ENCODE measurements at regions not wholly inside any gene's neighbourhood (a gene's known extent, or its start where the extent isn't known, plus 50 kb on each side); places are given as distances from the start of the nearest gene placed in this dataset.
"Not testable (repeated sequence)": the region's sequence is repeated elsewhere in the genome, so short reads cannot be mapped to it uniquely, and the experiment has no call there.

- Histone ChIP-seq H3K27me3 (ENCODE audit: control insufficient read depth in 1 of 2, insufficient read depth in 2 of 2, low read length in 2 of 2) (peaks cover 0 to 10% of the 10 kb centered on the region in 2 donors), H3K4me1 (ENCODE audit: insufficient read depth, low read length) (no peaks in the 10 kb centered on the region), H3K4me3 (ENCODE audit: low read depth in 1 of 2, low read length in 2 of 2) (no peak overlapping the region), H3K36me3 (ENCODE audit: insufficient read depth, low read length) (no peaks in the 10 kb centered on the region), H3K27ac (ENCODE audit: low read depth, low read length) (no peak overlapping the region), H3K9me3 (ENCODE audit: low read length) (no peaks in the 10 kb centered on the region), H3K9ac (ENCODE audit: low read length) (no peak overlapping the region)
These were observed 356.0 kb downstream of the ADGRD1 start for GRCh38 chr12:131309700-131310099.

GRCh38 chr12:131310227-131310969 is 356.7 kb downstream of the ADGRD1 start:
- H3K36me3 ChIP-seq (ENCODE audit: insufficient read depth, low read length); H3K4me1 ChIP-seq (ENCODE audit: insufficient read depth, low read length); H3K9ac ChIP-seq (ENCODE audit: low read length); H3K27me3 ChIP-seq (ENCODE audit: control insufficient read depth in 1 of 2, insufficient read depth in 2 of 2, low read length in 2 of 2); H3K9me3 ChIP-seq (ENCODE audit: low read length); H3K27ac ChIP-seq (ENCODE audit: low read depth, low read length); H3K4me3 ChIP-seq (ENCODE audit: low read depth in 1 of 2, low read length in 2 of 2): not testable (repeated sequence)

GRCh38 chr12:131311279-131311722 is 357.6 kb downstream of the ADGRD1 start:
- not testable (repeated sequence) for H3K9ac ChIP-seq (ENCODE audit: low read length); H3K36me3 ChIP-seq (ENCODE audit: insufficient read depth, low read length); H3K4me1 ChIP-seq (ENCODE audit: insufficient read depth, low read length); H3K27ac ChIP-seq (ENCODE audit: low read depth, low read length); H3K9me3 ChIP-seq (ENCODE audit: low read length); H3K4me3 ChIP-seq (ENCODE audit: low read depth in 1 of 2, low read length in 2 of 2); H3K27me3 ChIP-seq (ENCODE audit: control insufficient read depth in 1 of 2, insufficient read depth in 2 of 2, low read length in 2 of 2)

- Histone ChIP-seq H3K27ac (ENCODE audit: low read depth, low read length) (no peak overlapping the region), H3K27me3 (ENCODE audit: control insufficient read depth in 1 of 2, insufficient read depth in 2 of 2, low read length in 2 of 2) (peaks cover 0 to 10% of the 10 kb centered on the region in 2 donors), H3K4me1 (ENCODE audit: insufficient read depth, low read length) (no peaks in the 10 kb centered on the region), H3K4me3 (ENCODE audit: low read depth in 1 of 2, low read length in 2 of 2) (no peak overlapping the region), H3K9ac (ENCODE audit: low read length) (no peak overlapping the region), H3K36me3 (ENCODE audit: insufficient read depth, low read length) (no peaks in the 10 kb centered on the region), H3K9me3 (ENCODE audit: low read length) (no peaks in the 10 kb centered on the region)
These were observed 358.1 kb downstream of the ADGRD1 start for GRCh38 chr12:131311764-131312163.

GRCh38 chr12:131312382-131312781 is 358.7 kb downstream of the ADGRD1 start:
- not testable (repeated sequence) for H3K9ac ChIP-seq (ENCODE audit: low read length); H3K4me1 ChIP-seq (ENCODE audit: insufficient read depth, low read length); H3K27ac ChIP-seq (ENCODE audit: low read depth, low read length); H3K9me3 ChIP-seq (ENCODE audit: low read length); H3K36me3 ChIP-seq (ENCODE audit: insufficient read depth, low read length); H3K4me3 ChIP-seq (ENCODE audit: low read depth in 1 of 2, low read length in 2 of 2); H3K27me3 ChIP-seq (ENCODE audit: control insufficient read depth in 1 of 2, insufficient read depth in 2 of 2, low read length in 2 of 2)

GRCh38 chr12:131312793-131313545 is 359.3 kb downstream of the ADGRD1 start:
- Histone ChIP-seq H3K9me3 (ENCODE audit: low read length) (no peaks in the 10 kb centered on the region), H3K4me1 (ENCODE audit: insufficient read depth, low read length) (no peaks in the 10 kb centered on the region), H3K27ac (ENCODE audit: low read depth, low read length) (no peak overlapping the region), H3K36me3 (ENCODE audit: insufficient read depth, low read length) (no peaks in the 10 kb centered on the region), H3K27me3 (ENCODE audit: control insufficient read depth in 1 of 2, insufficient read depth in 2 of 2, low read length in 2 of 2) (peaks cover 0 to 10% of the 10 kb centered on the region in 2 donors), H3K9ac (ENCODE audit: low read length) (no peak overlapping the region), H3K4me3 (ENCODE audit: low read depth in 1 of 2, low read length in 2 of 2) (no peak overlapping the region)

GRCh38 chr12:131313635-131314034 is 359.9 kb downstream of the ADGRD1 start:
- Histone ChIP-seq H3K9me3 (ENCODE audit: low read length) (no peaks in the 10 kb centered on the region), H3K27ac (ENCODE audit: low read depth, low read length) (no peak overlapping the region), H3K36me3 (ENCODE audit: insufficient read depth, low read length) (no peaks in the 10 kb centered on the region), H3K9ac (ENCODE audit: low read length) (no peak overlapping the region), H3K4me3 (ENCODE audit: low read depth in 1 of 2, low read length in 2 of 2) (no peak overlapping the region), H3K27me3 (ENCODE audit: control insufficient read depth in 1 of 2, insufficient read depth in 2 of 2, low read length in 2 of 2) (peaks cover 0 to 10% of the 10 kb centered on the region in 2 donors), H3K4me1 (ENCODE audit: insufficient read depth, low read length) (no peaks in the 10 kb centered on the region)

- no peaks in the 10 kb centered on the region for H3K4me1 ChIP-seq (ENCODE audit: insufficient read depth, low read length)
- peaks cover 0 to 10% of the 10 kb centered on the region in 2 donors for H3K27me3 ChIP-seq (ENCODE audit: control insufficient read depth in 1 of 2, insufficient read depth in 2 of 2, low read length in 2 of 2)
- H3K27ac ChIP-seq (ENCODE audit: low read depth, low read length), result no peak overlapping the region
- no peaks in the 10 kb centered on the region for H3K9me3 ChIP-seq (ENCODE audit: low read length)
- no peak overlapping the region for H3K9ac ChIP-seq (ENCODE audit: low read length)
- no peaks in the 10 kb centered on the region for H3K36me3 ChIP-seq (ENCODE audit: insufficient read depth, low read length)
- H3K4me3 ChIP-seq (ENCODE audit: low read depth in 1 of 2, low read length in 2 of 2), result no peak overlapping the region
These were observed 360.9 kb downstream of the ADGRD1 start for GRCh38 chr12:131314524-131315090.

GRCh38 chr12:131315601-131316000 is 361.9 kb downstream of the ADGRD1 start:
- Histone ChIP-seq H3K36me3 (ENCODE audit: insufficient read depth, low read length) (no peaks in the 10 kb centered on the region), H3K9ac (ENCODE audit: low read length) (no peak overlapping the region), H3K27me3 (ENCODE audit: control insufficient read depth in 1 of 2, insufficient read depth in 2 of 2, low read length in 2 of 2) (peaks cover 0 to 10% of the 10 kb centered on the region in 2 donors), H3K4me3 (ENCODE audit: low read depth in 1 of 2, low read length in 2 of 2) (no peak overlapping the region), H3K4me1 (ENCODE audit: insufficient read depth, low read length) (no peaks in the 10 kb centered on the region), H3K9me3 (ENCODE audit: low read length) (no peaks in the 10 kb centered on the region), H3K27ac (ENCODE audit: low read depth, low read length) (no peak overlapping the region)

GRCh38 chr12:131316388-131316787 is 362.7 kb downstream of the ADGRD1 start:
- Histone ChIP-seq H3K27ac (ENCODE audit: low read depth, low read length) (no peak overlapping the region), H3K36me3 (ENCODE audit: insufficient read depth, low read length) (no peaks in the 10 kb centered on the region), H3K4me3 (ENCODE audit: low read depth in 1 of 2, low read length in 2 of 2) (no peak overlapping the region), H3K9me3 (ENCODE audit: low read length) (no peaks in the 10 kb centered on the region), H3K9ac (ENCODE audit: low read length) (no peak overlapping the region), H3K27me3 (ENCODE audit: control insufficient read depth in 1 of 2, insufficient read depth in 2 of 2, low read length in 2 of 2) (peaks cover 0 to 10% of the 10 kb centered on the region in 2 donors), H3K4me1 (ENCODE audit: insufficient read depth, low read length) (no peaks in the 10 kb centered on the region)

GRCh38 chr12:131318045-131318685 is 364.5 kb downstream of the ADGRD1 start:
- no peak overlapping the region for H3K27ac ChIP-seq (ENCODE audit: low read depth, low read length)
- H3K36me3 ChIP-seq (ENCODE audit: insufficient read depth, low read length), result no peaks in the 10 kb centered on the region
- no peak overlapping the region for H3K9ac ChIP-seq (ENCODE audit: low read length)
- H3K27me3 ChIP-seq (ENCODE audit: control insufficient read depth in 1 of 2, insufficient read depth in 2 of 2, low read length in 2 of 2), result peaks cover 0 to 8% of the 10 kb centered on the region in 2 donors
- H3K4me3 ChIP-seq (ENCODE audit: low read depth in 1 of 2, low read length in 2 of 2), result no peak overlapping the region
- H3K9me3 ChIP-seq (ENCODE audit: low read length), result no peaks in the 10 kb centered on the region
- H3K4me1 ChIP-seq (ENCODE audit: insufficient read depth, low read length), result no peaks in the 10 kb centered on the region

All from muscle layer of colon (tissue), 2 donors.